ENCODE measurements at regions not wholly inside any gene's neighbourhood (a gene's known extent, or its start where the extent isn't known, plus 50 kb on each side); places are given as distances from the start of the nearest gene placed in this dataset.
"Not testable (repeated sequence)": the region's sequence is repeated elsewhere in the genome, so short reads cannot be mapped to it uniquely, and the experiment has no call there.

DNA sequence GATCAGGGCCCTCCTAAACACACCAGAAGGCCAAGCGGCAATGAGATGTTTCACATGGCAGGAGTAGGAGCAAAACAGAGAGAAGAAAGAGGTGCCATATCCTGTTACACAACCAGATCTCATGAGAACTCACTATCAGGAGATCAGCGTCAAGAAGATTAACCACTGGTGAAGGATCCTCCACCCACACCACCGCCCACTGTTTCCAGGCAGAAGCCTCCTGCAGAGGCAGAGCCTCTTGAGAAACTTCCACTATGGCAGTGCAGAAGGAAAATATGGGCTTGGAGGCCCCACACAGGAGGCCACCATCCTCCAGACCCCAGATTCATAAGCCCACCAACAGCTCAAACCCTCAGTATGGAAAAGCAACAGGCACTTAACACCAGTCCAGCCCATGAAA is 106.9 kb upstream of the TEKT4 start:
- DNase-seq; H3K4me3 ChIP-seq (ENCODE audit: control insufficient read depth in 1 of 7, extremely low read depth in 1 of 7, insufficient read depth in 4 of 7, low read depth in 2 of 7, low read length in 6 of 7); H3K9me3 ChIP-seq (ENCODE audit: control extremely low read depth in 1 of 5, control insufficient read depth in 4 of 5, insufficient read depth in 2 of 5, low read depth in 1 of 5, low read length in 4 of 5); POLR2A ChIA-PET; H3K27me3 ChIP-seq (replicated peaks in 2 of 5; ENCODE audit: control insufficient read depth in 4 of 5, insufficient read depth in 5 of 5, low read length in 4 of 5); H3K27ac ChIP-seq (ENCODE audit: insufficient read depth in 1 of 2, low read depth in 1 of 2, low read length in 2 of 2, poor library complexity in 1 of 2, severe bottlenecking in 2 of 2); CTCF ChIA-PET; H3K4me1 ChIP-seq (ENCODE audit: control extremely low read depth in 1 of 4, control insufficient read depth in 4 of 4, insufficient read depth in 4 of 4, low read length in 3 of 4); H3K36me3 ChIP-seq (ENCODE audit: control insufficient read depth in 4 of 4, insufficient read depth in 4 of 4, low read length in 3 of 4): not testable (repeated sequence)
- no CpG with 5 or more reads among the region's 3 CpGs for WGBS (ENCODE audit: insufficient coverage)

DNA sequence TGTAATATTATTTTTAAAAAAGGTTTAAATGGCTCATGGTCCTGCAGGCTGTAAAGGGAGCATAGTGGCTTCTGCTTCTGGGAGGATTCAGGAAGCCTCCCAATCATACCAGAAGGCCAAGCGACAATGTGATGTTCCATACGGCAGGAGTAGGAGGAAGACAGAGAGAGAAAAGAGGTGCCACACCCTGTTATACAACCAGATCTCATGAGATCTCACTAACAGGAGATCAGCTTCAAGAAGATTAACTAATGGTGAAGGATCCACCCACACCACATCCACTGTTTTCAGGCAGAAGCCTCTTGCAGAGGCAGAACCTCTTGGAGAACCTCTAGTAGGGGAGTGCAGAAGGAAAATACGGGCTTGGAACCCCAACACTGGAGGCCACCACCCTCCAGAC is 103.9 kb upstream of the TEKT4 start:
- Histone ChIP-seq H3K4me1 (ENCODE audit: control extremely low read depth in 1 of 4, control insufficient read depth in 4 of 4, insufficient read depth in 4 of 4, low read length in 3 of 4) (no peaks in the 10 kb centered on the region), H3K9me3 (ENCODE audit: control extremely low read depth in 1 of 5, control insufficient read depth in 4 of 5, insufficient read depth in 2 of 5, low read depth in 1 of 5, low read length in 4 of 5) (no peaks in the 10 kb centered on the region), H3K4me3 (ENCODE audit: control insufficient read depth in 1 of 7, extremely low read depth in 1 of 7, insufficient read depth in 4 of 7, low read depth in 2 of 7, low read length in 6 of 7) (no peak overlapping the region), H3K27me3 (replicated peaks in 2 of 5; ENCODE audit: control insufficient read depth in 4 of 5, insufficient read depth in 5 of 5, low read length in 4 of 5) (no peaks in the 10 kb centered on the region), H3K36me3 (ENCODE audit: control insufficient read depth in 4 of 4, insufficient read depth in 4 of 4, low read length in 3 of 4) (no peaks in the 10 kb centered on the region), H3K27ac (ENCODE audit: insufficient read depth in 1 of 2, low read depth in 1 of 2, low read length in 2 of 2, poor library complexity in 1 of 2, severe bottlenecking in 2 of 2) (no peak overlapping the region)
- WGBS (ENCODE audit: insufficient coverage) = no CpG with 5 or more reads among the region's 3 CpGs
- ChIA-PET CTCF (no interaction called here), POLR2A (no interaction called here)
- DNase-seq = no peak

DNA sequence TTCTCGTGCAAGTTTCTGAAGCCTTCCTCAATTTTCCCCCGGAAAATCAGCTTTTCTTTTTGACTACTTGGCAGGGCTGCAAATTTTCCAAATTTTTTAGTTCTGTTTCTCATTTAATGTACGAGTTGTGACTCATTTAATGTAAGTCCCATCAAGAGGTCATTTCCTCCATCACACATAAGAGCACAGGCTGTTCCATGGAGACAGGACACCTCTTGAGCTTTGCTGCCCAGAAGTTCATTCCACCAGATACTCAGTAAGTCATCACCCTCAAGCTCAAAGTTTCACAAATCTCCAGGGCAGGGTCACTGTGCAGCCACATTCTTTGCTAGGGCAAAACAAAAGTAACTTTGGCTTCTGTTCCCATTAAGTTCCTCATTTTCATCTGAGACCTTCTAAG is 101.5 kb upstream of the TEKT4 start:
- no peak overlapping the region for H3K27ac ChIP-seq (ENCODE audit: insufficient read depth in 1 of 2, low read depth in 1 of 2, low read length in 2 of 2, poor library complexity in 1 of 2, severe bottlenecking in 2 of 2)
- H3K4me1 ChIP-seq (ENCODE audit: control extremely low read depth in 1 of 4, control insufficient read depth in 4 of 4, insufficient read depth in 4 of 4, low read length in 3 of 4) = no peaks in the 10 kb centered on the region
- ChIA-PET CTCF (no interaction called here), POLR2A (no interaction called here)
- no peaks in the 10 kb centered on the region for H3K36me3 ChIP-seq (ENCODE audit: control insufficient read depth in 4 of 4, insufficient read depth in 4 of 4, low read length in 3 of 4)
- H3K9me3 ChIP-seq (ENCODE audit: control extremely low read depth in 1 of 5, control insufficient read depth in 4 of 5, insufficient read depth in 2 of 5, low read depth in 1 of 5, low read length in 4 of 5) = no peaks in the 10 kb centered on the region
- H3K27me3 ChIP-seq (replicated peaks in 2 of 5; ENCODE audit: control insufficient read depth in 4 of 5, insufficient read depth in 5 of 5, low read length in 4 of 5) = peaks cover 0 to under 1% (median 0%) of the 10 kb centered on the region in 5 experiments
- no peak overlapping the region for H3K4me3 ChIP-seq (ENCODE audit: control insufficient read depth in 1 of 7, extremely low read depth in 1 of 7, insufficient read depth in 4 of 7, low read depth in 2 of 7, low read length in 6 of 7)
- WGBS (ENCODE audit: insufficient coverage) = 90% methylated on average over 3 of the region's 3 CpGs
- DNase-seq = no peak

DNA sequence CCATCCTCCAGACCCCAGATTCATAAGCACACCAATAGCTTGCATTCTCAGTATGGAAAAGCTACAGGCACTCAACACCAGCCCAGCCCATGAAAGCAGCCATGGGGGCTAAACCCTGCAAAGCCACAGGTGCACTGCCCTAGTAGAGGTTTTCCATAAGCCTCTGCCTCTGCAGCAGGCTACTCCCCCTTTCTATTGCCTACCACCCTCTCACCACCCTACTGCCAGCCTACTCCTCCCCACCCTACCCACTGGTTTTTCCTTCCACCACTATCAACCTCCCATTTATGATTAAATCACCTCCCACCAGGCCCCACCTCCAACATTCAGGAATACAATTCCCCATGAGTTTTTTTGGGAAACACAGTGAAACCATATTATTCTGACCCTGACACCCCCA is 96.4 kb upstream of the TEKT4 start:
- POLR2A ChIA-PET = no interaction called here
- H3K36me3 ChIP-seq (ENCODE audit: control insufficient read depth in 4 of 4, insufficient read depth in 4 of 4, low read length in 3 of 4) = no peaks in the 10 kb centered on the region
- CTCF ChIA-PET = interaction anchor here (1.2 kb wide), 1 partner anchor 10 kb away, joined by 3 read pairs; no protein-coding TSS in a partner anchor
- H3K9me3 ChIP-seq (ENCODE audit: control extremely low read depth in 1 of 5, control insufficient read depth in 4 of 5, insufficient read depth in 2 of 5, low read depth in 1 of 5, low read length in 4 of 5) = no peaks in the 10 kb centered on the region
- no peak overlapping the region for H3K4me3 ChIP-seq (ENCODE audit: control insufficient read depth in 1 of 7, extremely low read depth in 1 of 7, insufficient read depth in 4 of 7, low read depth in 2 of 7, low read length in 6 of 7)
- no peaks in the 10 kb centered on the region for H3K4me1 ChIP-seq (ENCODE audit: control extremely low read depth in 1 of 4, control insufficient read depth in 4 of 4, insufficient read depth in 4 of 4, low read length in 3 of 4)
- peaks cover 0 to 3% (median 0%) of the 10 kb centered on the region in 5 experiments for H3K27me3 ChIP-seq (replicated peaks in 2 of 5; ENCODE audit: control insufficient read depth in 4 of 5, insufficient read depth in 5 of 5, low read length in 4 of 5)
- H3K27ac ChIP-seq (ENCODE audit: insufficient read depth in 1 of 2, low read depth in 1 of 2, low read length in 2 of 2, poor library complexity in 1 of 2, severe bottlenecking in 2 of 2) = no peak overlapping the region
- DNase-seq = no peak

DNA sequence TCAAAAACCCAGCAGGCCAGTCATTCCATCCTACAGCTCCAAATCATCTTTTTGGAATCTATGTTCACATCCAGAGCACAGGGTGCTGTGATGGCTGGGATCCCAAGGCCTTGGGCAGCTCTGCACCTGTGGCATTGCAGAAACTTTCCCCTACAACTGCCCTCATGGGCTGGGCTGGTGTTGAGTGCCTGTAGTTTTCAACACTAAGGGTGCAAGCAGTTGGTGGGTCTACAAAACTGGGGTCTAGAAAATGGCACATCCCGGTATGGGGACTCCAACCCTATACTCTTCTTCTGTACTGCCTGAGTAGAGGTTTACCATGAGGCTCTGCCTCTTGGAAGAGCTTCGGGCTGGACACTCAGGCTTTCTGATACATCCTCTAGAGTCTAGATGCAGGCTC is 95.2 kb upstream of the TEKT4 start:
- POLR2A ChIA-PET = interaction anchor here (0.6 kb wide), 1 partner anchor 226 kb away, joined by 4 read pairs; no protein-coding TSS in a partner anchor

DNA sequence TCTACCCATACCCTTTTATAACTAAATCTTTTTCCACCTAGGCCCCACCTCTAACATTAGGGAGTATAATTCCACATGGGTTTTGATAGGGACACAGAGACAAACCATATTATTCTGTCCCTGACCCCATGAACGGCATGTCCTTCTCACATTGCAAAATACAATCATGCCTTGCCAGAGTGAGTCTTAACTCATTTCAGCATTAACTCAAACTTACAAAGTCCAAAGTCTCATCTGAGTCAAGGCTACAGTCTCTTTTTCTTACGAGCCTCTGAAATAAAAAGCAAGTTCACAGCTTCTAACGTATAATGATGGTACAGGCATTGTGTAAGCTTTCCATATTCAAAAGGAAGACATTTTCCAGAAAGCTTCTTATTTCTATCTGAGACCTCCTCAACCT is 86.1 kb upstream of the TEKT4 start:
- H3K27me3 ChIP-seq (replicated peaks in 2 of 5; ENCODE audit: control insufficient read depth in 4 of 5, insufficient read depth in 5 of 5, low read length in 4 of 5); H3K4me3 ChIP-seq (ENCODE audit: control insufficient read depth in 1 of 7, extremely low read depth in 1 of 7, insufficient read depth in 4 of 7, low read depth in 2 of 7, low read length in 6 of 7); H3K27ac ChIP-seq (ENCODE audit: insufficient read depth in 1 of 2, low read depth in 1 of 2, low read length in 2 of 2, poor library complexity in 1 of 2, severe bottlenecking in 2 of 2); H3K36me3 ChIP-seq (ENCODE audit: control insufficient read depth in 4 of 4, insufficient read depth in 4 of 4, low read length in 3 of 4); H3K9me3 ChIP-seq (ENCODE audit: control extremely low read depth in 1 of 5, control insufficient read depth in 4 of 5, insufficient read depth in 2 of 5, low read depth in 1 of 5, low read length in 4 of 5); DNase-seq; CTCF ChIA-PET; POLR2A ChIA-PET; H3K4me1 ChIP-seq (ENCODE audit: control extremely low read depth in 1 of 4, control insufficient read depth in 4 of 4, insufficient read depth in 4 of 4, low read length in 3 of 4): not testable (repeated sequence)
- WGBS (ENCODE audit: insufficient coverage) = no CpG with 5 or more reads among the region's 3 CpGs

More for the DNA sequence above, 95.2 kb upstream of the TEKT4 start:
- H3K27me3 ChIP-seq (replicated peaks in 2 of 5; ENCODE audit: control insufficient read depth in 4 of 5, insufficient read depth in 5 of 5, low read length in 4 of 5) = peaks cover 0 to 3% (median 0%) of the 10 kb centered on the region in 5 experiments
- no peaks in the 10 kb centered on the region for H3K36me3 ChIP-seq (ENCODE audit: control insufficient read depth in 4 of 4, insufficient read depth in 4 of 4, low read length in 3 of 4)
- CTCF ChIA-PET = no interaction called here
- H3K9me3 ChIP-seq (ENCODE audit: control extremely low read depth in 1 of 5, control insufficient read depth in 4 of 5, insufficient read depth in 2 of 5, low read depth in 1 of 5, low read length in 4 of 5) = no peaks in the 10 kb centered on the region
- H3K4me3 ChIP-seq (ENCODE audit: control insufficient read depth in 1 of 7, extremely low read depth in 1 of 7, insufficient read depth in 4 of 7, low read depth in 2 of 7, low read length in 6 of 7) = no peak overlapping the region
- no peak for DNase-seq
- H3K4me1 ChIP-seq (ENCODE audit: control extremely low read depth in 1 of 4, control insufficient read depth in 4 of 4, insufficient read depth in 4 of 4, low read length in 3 of 4) = no peaks in the 10 kb centered on the region
- H3K27ac ChIP-seq (ENCODE audit: insufficient read depth in 1 of 2, low read depth in 1 of 2, low read length in 2 of 2, poor library complexity in 1 of 2, severe bottlenecking in 2 of 2) = no peak overlapping the region
- WGBS (ENCODE audit: insufficient coverage) = 90% methylated on average over 2 of the region's 2 CpGs

DNA sequence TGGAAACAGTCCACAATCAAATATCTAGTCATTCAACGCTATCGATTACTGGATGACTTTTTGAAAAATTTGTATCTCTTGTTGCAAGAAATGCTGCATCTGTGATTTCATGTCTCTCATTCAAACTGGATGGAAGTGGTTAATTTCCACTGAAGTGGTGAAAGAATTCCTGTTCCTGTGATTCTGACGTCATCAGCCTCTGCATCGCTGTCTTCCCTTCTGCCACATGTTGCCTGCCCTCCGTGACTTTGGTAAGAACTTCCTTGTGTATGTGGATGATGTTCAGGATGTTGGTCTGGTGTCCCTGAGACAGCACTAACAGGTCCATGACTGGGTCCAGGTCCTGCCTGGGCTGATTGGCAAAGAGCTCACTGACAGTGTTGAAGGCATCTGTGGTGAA is 84.8 kb upstream of the TEKT4 start:
- H3K4me3 ChIP-seq (ENCODE audit: control insufficient read depth in 1 of 7, extremely low read depth in 1 of 7, insufficient read depth in 4 of 7, low read depth in 2 of 7, low read length in 6 of 7); DNase-seq; H3K4me1 ChIP-seq (ENCODE audit: control extremely low read depth in 1 of 4, control insufficient read depth in 4 of 4, insufficient read depth in 4 of 4, low read length in 3 of 4); H3K9me3 ChIP-seq (ENCODE audit: control extremely low read depth in 1 of 5, control insufficient read depth in 4 of 5, insufficient read depth in 2 of 5, low read depth in 1 of 5, low read length in 4 of 5); H3K36me3 ChIP-seq (ENCODE audit: control insufficient read depth in 4 of 4, insufficient read depth in 4 of 4, low read length in 3 of 4); H3K27me3 ChIP-seq (replicated peaks in 2 of 5; ENCODE audit: control insufficient read depth in 4 of 5, insufficient read depth in 5 of 5, low read length in 4 of 5); POLR2A ChIA-PET; CTCF ChIA-PET; H3K27ac ChIP-seq (ENCODE audit: insufficient read depth in 1 of 2, low read depth in 1 of 2, low read length in 2 of 2, poor library complexity in 1 of 2, severe bottlenecking in 2 of 2): not testable (repeated sequence)
- WGBS (ENCODE audit: insufficient coverage) = 80% methylated on average over 4 of the region's 5 CpGs
